Epithelial cell of esophagus (primary cell): ENCODE measurements at regions not wholly inside any gene's neighbourhood (a gene's known extent, or its start where the extent isn't known, plus 50 kb on each side); places are given as distances from the start of the nearest gene placed in this dataset.

Experiments used
- DNase-seq: peaks from one replicate; pipeline ENCODE4 v3.0.0; 2010; ENCODE audit warnings: low read depth
- H3K4me3 ChIP-seq: 2 replicates; pipeline ENCODE4 v1.5.1; 2011; ENCODE audit warnings: mild to moderate bottlenecking, low read length, control low read depth
- CTCF ChIP-seq: IDR thresholded peaks from 2 replicates; pipeline ENCODE4 v1.5.1; 2011; ENCODE audit warnings: low read depth, mild to moderate bottlenecking, low read length, control low read depth, inconsistent platforms; ENCODE audit not compliant: insufficient read depth; ENCODE audit errors: missing control alignments

GRCh38 chr5:107215611-107216010 lies 455.1 kb downstream of the EFNA5 start:
- no peak overlapping the region for H3K4me3 ChIP-seq
- TF ChIP-seq CTCF: no peak
- DNase-seq: peak; percentile 62

GRCh38 chr5:107213025-107213424 lies 457.7 kb downstream of the EFNA5 start:
- TF ChIP-seq CTCF: no peak
- no peak for DNase-seq
- H3K4me3 ChIP-seq: no peak overlapping the region

DNA sequence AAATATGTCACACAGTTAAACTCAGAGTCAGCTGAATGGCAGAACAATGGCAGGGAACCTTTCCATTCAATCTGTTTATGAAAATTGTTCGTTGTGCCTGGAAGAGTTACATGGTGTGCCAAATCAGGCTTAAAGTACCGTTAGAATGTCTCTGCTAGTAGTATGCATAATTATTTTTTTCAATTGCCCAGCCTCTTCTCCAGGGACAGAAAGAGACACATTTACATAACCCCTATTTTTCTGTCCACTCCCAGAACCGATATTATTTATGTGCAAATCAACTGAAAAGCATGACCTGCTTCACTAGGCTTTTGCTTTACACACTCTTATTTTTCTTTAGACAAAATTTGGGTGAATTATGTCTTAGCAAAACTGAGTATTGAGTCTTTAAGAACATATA lies 459.1 kb downstream of the EFNA5 start:
- no peak for TF ChIP-seq CTCF
- no peak overlapping the region for H3K4me3 ChIP-seq
- DNase-seq: no peak

DNA sequence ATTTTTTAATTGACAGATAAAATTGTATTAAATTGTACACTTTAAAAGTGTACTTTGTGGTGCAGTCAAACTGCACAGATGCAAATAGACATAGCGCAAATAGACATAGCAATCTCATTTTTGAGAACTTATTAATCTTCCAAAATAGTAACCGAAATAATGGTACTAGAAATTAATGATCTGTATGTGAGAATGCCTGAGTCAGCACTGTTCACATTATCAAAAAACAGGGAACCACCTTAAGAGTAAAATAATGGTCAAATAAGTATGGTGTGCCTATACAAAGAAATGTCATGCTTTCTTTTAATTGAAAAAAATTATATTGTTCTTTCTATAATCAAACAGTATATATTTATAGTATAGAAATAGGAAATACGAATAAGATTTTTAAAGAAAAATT lies 461.9 kb downstream of the EFNA5 start:
- TF ChIP-seq CTCF: no peak
- DNase-seq: no peak
- H3K4me3 ChIP-seq: no peak overlapping the region

DNA sequence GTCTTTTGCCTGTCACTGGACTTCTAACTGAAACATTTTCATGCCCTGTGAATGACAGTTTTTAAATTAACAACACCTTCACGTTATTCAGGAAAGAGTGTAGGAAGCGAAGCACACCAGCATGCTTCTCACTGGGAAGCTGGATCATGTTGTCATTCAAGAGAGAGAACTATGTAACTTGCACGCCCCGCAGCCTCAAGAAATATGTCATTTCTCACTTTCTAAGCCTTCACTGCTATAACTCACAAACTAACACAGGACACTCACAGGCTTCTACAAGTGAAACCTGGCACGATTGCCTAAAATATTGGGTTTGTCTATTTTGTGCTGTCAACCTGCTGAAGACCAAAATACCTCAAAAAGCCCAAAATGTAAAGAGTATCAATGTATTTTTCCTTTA lies 466.3 kb downstream of the EFNA5 start:
- no peak for DNase-seq
- TF ChIP-seq CTCF: no peak
- H3K4me3 ChIP-seq: no peak overlapping the region

GRCh38 chr5:107203243-107203642 lies 467.5 kb downstream of the EFNA5 start:
- no peak for DNase-seq
- no peak for TF ChIP-seq CTCF
- no peak overlapping the region for H3K4me3 ChIP-seq

DNA sequence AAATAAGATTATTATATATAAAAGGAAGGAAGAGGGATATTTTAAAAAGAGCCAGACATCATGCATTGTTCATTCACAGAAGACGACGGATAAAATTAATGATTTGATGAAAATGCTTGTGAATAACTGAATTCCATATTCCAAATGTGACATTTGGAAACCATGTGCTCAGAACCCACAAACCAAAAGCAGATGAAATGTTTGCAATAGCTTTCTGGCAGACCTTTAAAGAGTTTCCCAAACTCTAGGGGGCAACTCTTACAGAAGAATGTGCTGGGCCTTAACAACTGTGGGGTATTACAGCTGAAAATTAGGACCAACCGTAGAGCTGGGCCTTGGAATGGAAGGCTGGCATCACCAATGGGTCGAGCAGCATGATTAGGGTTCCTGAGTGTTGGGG lies 471.0 kb downstream of the EFNA5 start:
- no peak for DNase-seq
- no peak for TF ChIP-seq CTCF
- H3K4me3 ChIP-seq: no peak overlapping the region
